Right lobe of liver (tissue), 4 donors: ENCODE measurements at regions not wholly inside any gene's neighbourhood (a gene's known extent, or its start where the extent isn't known, plus 50 kb on each side); places are given as distances from the start of the nearest gene placed in this dataset.

ENCODE experiments used
- CTCF ChIP-seq, 4 donors: fragments of 200-600 bp in 3 of 4; fragments of 450-650 bp in 1 of 4; IDR thresholded peaks; one replicate each; pipeline versions ENCODE4 v1.5.1 to v1.8.0; 2016 to 2022; ENCODE audit warnings: antibody characterized with exemption in 4 of 4, mild to moderate bottlenecking in 2 of 4
- POLR2A ChIP-seq: fragments of 450-650 bp; IDR thresholded peaks from one replicate; pipeline ENCODE4 v1.6.1; 2017; ENCODE audit warnings: antibody characterized with exemption, mild to moderate bottlenecking
- donor health status: DM: no; HTN: no; CAD: no.
- donor health status: DM: no; HTN: no; CAD: no.
- donor health status: DM: no; HTN: yes; CAD: no.

- TF ChIP-seq CTCF (IDR thresholded peaks at IDR 0.05) (no peak), POLR2A (no peak)
Measured at GRCh38 chrX:20913760-20914159, 460.5 kb upstream of the CNKSR2 start.
